ENCODE measurements at regions not wholly inside any gene's neighbourhood (a gene's known extent, or its start where the extent isn't known, plus 50 kb on each side); places are given as distances from the start of the nearest gene placed in this dataset.

DNA sequence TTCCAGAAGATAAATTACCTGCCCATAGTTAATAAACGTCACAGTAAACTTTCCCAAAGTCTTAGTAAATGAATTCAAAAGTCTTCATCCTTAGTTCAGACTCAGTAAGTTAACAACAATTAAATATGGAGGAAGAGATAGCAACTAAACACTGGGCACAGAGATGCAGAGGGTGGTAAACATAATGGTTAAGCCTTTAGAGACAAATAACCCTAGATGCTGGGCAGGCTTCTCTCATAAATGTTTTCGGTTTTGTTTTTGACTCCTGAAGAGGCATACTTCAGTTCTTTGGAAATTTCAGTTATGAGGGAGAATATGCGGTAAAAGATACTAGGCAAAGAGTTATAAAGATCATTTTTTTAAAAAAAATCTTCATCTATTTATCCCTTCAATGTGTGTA is 369.8 kb downstream of the FRK start:
- no peaks in the 10 kb centered on the region for H3K27me3 ChIP-seq (ENCODE audit: control insufficient read depth in 2 of 2, insufficient read depth in 2 of 2, low read length in 2 of 2)
- DNase-seq (ENCODE audit: low read depth, low spot score), result no peak
- H4K20me1 ChIP-seq (replicated peaks; ENCODE audit: control insufficient read depth, extremely low read depth, insufficient read depth, low read length), result no peaks in the 10 kb centered on the region
- H3K4me3 ChIP-seq (replicated peaks in 1 of 3; ENCODE audit: insufficient read depth in 1 of 3, low read depth in 1 of 3, low read length in 3 of 3), result no peak overlapping the region
- TF ChIP-seq FOS (IDR thresholded peaks at IDR 0.05; ENCODE audit: borderline replicate concordance, insufficient read depth, low read length), result no peak
- TF ChIP-seq GATA2 (IDR thresholded peaks at IDR 0.05; ENCODE audit: insufficient read depth, insufficient read length, low read depth, low read length), result no peak
- TF ChIP-seq JUN (IDR thresholded peaks at IDR 0.05; ENCODE audit: borderline replicate concordance, insufficient read depth, insufficient read length, low read depth), result no peak
- no peak for TF ChIP-seq MYC (IDR thresholded peaks at IDR 0.05; ENCODE audit: low read depth, low read length)
- TF ChIP-seq POLR2A (IDR thresholded peaks at IDR 0.05; ENCODE audit: low read depth, low read length), result no peak
- TF ChIP-seq, protein P1, sequence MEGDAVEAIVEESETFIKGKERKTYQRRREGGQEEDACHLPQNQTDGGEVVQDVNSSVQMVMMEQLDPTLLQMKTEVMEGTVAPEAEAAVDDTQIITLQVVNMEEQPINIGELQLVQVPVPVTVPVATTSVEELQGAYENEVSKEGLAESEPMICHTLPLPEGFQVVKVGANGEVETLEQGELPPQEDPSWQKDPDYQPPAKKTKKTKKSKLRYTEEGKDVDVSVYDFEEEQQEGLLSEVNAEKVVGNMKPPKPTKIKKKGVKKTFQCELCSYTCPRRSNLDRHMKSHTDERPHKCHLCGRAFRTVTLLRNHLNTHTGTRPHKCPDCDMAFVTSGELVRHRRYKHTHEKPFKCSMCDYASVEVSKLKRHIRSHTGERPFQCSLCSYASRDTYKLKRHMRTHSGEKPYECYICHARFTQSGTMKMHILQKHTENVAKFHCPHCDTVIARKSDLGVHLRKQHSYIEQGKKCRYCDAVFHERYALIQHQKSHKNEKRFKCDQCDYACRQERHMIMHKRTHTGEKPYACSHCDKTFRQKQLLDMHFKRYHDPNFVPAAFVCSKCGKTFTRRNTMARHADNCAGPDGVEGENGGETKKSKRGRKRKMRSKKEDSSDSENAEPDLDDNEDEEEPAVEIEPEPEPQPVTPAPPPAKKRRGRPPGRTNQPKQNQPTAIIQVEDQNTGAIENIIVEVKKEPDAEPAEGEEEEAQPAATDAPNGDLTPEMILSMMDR (IDR thresholded peaks at IDR 0.05; ENCODE audit: extremely low read depth in 1 of 2, insufficient read depth in 1 of 2, low read depth in 1 of 2, low read length in 2 of 2), result no peak
- TF ChIP-seq, protein P2, sequence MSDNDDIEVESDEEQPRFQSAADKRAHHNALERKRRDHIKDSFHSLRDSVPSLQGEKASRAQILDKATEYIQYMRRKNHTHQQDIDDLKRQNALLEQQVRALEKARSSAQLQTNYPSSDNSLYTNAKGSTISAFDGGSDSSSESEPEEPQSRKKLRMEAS (IDR thresholded peaks at IDR 0.05; ENCODE audit: insufficient read depth, insufficient read length), result no peak
- TF ChIP-seq EZH2 (IDR thresholded peaks at IDR 0.05; ENCODE audit: borderline replicate concordance, low read depth, low read length, severe bottlenecking), result no peak
- TF ChIP-seq POLR2AphosphoS5 (IDR thresholded peaks at IDR 0.05; ENCODE audit: insufficient read depth, low read depth, low read length), result no peak
- no peaks in the 10 kb centered on the region for H3K4me1 ChIP-seq (ENCODE audit: control insufficient read depth, extremely low read depth, insufficient read depth, low read length)
- no TSS peak for BruUV-seq (replicated peaks)
- no peaks in the 10 kb centered on the region for H3K9me1 ChIP-seq (replicated peaks; ENCODE audit: control insufficient read depth, extremely low read depth, insufficient read depth, low read length)
- H3K27ac ChIP-seq (ENCODE audit: insufficient read depth, low read depth, low read length), result no peak overlapping the region
- no peak overlapping the region for H2AFZ ChIP-seq (ENCODE audit: low read depth, low read length)
- no peaks in the 10 kb centered on the region for H3K9me3 ChIP-seq (replicated peaks; ENCODE audit: control insufficient read depth, insufficient read depth, low read length)
- H3K36me3 ChIP-seq (ENCODE audit: control insufficient read depth in 2 of 2, extremely low read depth in 1 of 2, insufficient read depth in 2 of 2, low read length in 2 of 2), result no peaks in the 10 kb centered on the region
- intact Hi-C loops (cut with micrococcal nuclease) (no loop called here), dilution Hi-C loops (cut with MboI; ENCODE audit: extremely low pct_ligation_motif_present, low sequenced_read_pairs) (no loop called here)
- CTCF ChIA-PET, result no interaction called here
- H3K4me2 ChIP-seq (ENCODE audit: insufficient read depth, low read length), result no peak overlapping the region
- POLR2A ChIA-PET, result no interaction called here
- H3K9ac ChIP-seq (replicated peaks; ENCODE audit: extremely low read depth, insufficient read depth, low read length), result no peak overlapping the region
- H3K79me2 ChIP-seq (ENCODE audit: control insufficient read depth, insufficient read depth, low read length), result no peaks in the 10 kb centered on the region
- FAIRE-seq, result no peak
